ENCODE measurements at regions not wholly inside any gene's neighbourhood (a gene's known extent, or its start where the extent isn't known, plus 50 kb on each side); places are given as distances from the start of the nearest gene placed in this dataset.

- ChIA-PET POLR2A (ENCODE audit: low non-redundant PET) (no interaction called here), CTCF (no interaction called here)
- Histone ChIP-seq H3K4me1 (ENCODE audit: insufficient read depth, low read length, poor library complexity, severe bottlenecking) (no peaks in the 10 kb centered on the region), H3K9me3 (ENCODE audit: low read depth, low read length, poor library complexity, severe bottlenecking) (no peaks in the 10 kb centered on the region), H3K4me3 (ENCODE audit: low read depth, low read length, poor library complexity, severe bottlenecking) (no peak overlapping the region), H3K27me3 (replicated peaks; ENCODE audit: insufficient read depth, low read depth, low read length, poor library complexity) (no peaks in the 10 kb centered on the region), H3K36me3 (ENCODE audit: insufficient read depth, low read length, poor library complexity, severe bottlenecking) (no peaks in the 10 kb centered on the region), H3K27ac (ENCODE audit: low read depth, low read length, poor library complexity, severe bottlenecking) (no peak overlapping the region)
- intact Hi-C loops (cut with micrococcal nuclease; ENCODE audit: unreplicated experiment): no loop called here
- TF ChIP-seq CTCF (conservative IDR thresholded peaks at IDR 0.05; ENCODE audit: low read depth, low read length) (no peak), EZH2 (IDR thresholded peaks at IDR 0.05; ENCODE audit: borderline replicate concordance, low read depth, low read length, poor library complexity, severe bottlenecking) (no peak)
- no TSS peak for BruUV-seq (replicated peaks)
- DNase-seq (ENCODE audit: low spot score): no peak
Observed at GRCh38 chr7:17396692-17397091, 98.2 kb downstream of the AHR start.

- no peak overlapping the region for H3K27ac ChIP-seq (ENCODE audit: low read depth, low read length, poor library complexity, severe bottlenecking)
- peaks cover 3% of the 10 kb centered on the region for H3K4me1 ChIP-seq (ENCODE audit: insufficient read depth, low read length, poor library complexity, severe bottlenecking)
- BruUV-seq (replicated peaks): no TSS peak
- TF ChIP-seq EZH2 (IDR thresholded peaks at IDR 0.05; ENCODE audit: borderline replicate concordance, low read depth, low read length, poor library complexity, severe bottlenecking): no peak
- no peaks in the 10 kb centered on the region for H3K36me3 ChIP-seq (ENCODE audit: insufficient read depth, low read length, poor library complexity, severe bottlenecking)
- DNase-seq (ENCODE audit: low spot score): no peak
- H3K9me3 ChIP-seq (ENCODE audit: low read depth, low read length, poor library complexity, severe bottlenecking): no peaks in the 10 kb centered on the region
- H3K4me3 ChIP-seq (ENCODE audit: low read depth, low read length, poor library complexity, severe bottlenecking): no peak overlapping the region
- no peaks in the 10 kb centered on the region for H3K27me3 ChIP-seq (replicated peaks; ENCODE audit: insufficient read depth, low read depth, low read length, poor library complexity)
- ChIA-PET CTCF (no interaction called here), POLR2A (ENCODE audit: low non-redundant PET) (no interaction called here)
- intact Hi-C loops (cut with micrococcal nuclease; ENCODE audit: unreplicated experiment): no loop called here
Observed at GRCh38 chr7:17401791-17402627, 103.6 kb downstream of the AHR start.

- H3K4me1 ChIP-seq (ENCODE audit: insufficient read depth, low read length, poor library complexity, severe bottlenecking): peaks cover 3% of the 10 kb centered on the region
- no TSS peak for BruUV-seq (replicated peaks)
- CTCF ChIA-PET: no interaction called here
- POLR2A ChIA-PET (ENCODE audit: low non-redundant PET): no interaction called here
- intact Hi-C loops (cut with micrococcal nuclease; ENCODE audit: unreplicated experiment): no loop called here
- no peak overlapping the region for H3K4me3 ChIP-seq (ENCODE audit: low read depth, low read length, poor library complexity, severe bottlenecking)
- no peaks in the 10 kb centered on the region for H3K9me3 ChIP-seq (ENCODE audit: low read depth, low read length, poor library complexity, severe bottlenecking)
- H3K27ac ChIP-seq (ENCODE audit: low read depth, low read length, poor library complexity, severe bottlenecking): no peak overlapping the region
- TF ChIP-seq CTCF (conservative IDR thresholded peaks at IDR 0.05; ENCODE audit: low read depth, low read length) (no peak), EZH2 (IDR thresholded peaks at IDR 0.05; ENCODE audit: borderline replicate concordance, low read depth, low read length, poor library complexity, severe bottlenecking) (no peak)
- no peaks in the 10 kb centered on the region for H3K36me3 ChIP-seq (ENCODE audit: insufficient read depth, low read length, poor library complexity, severe bottlenecking)
- no peaks in the 10 kb centered on the region for H3K27me3 ChIP-seq (replicated peaks; ENCODE audit: insufficient read depth, low read depth, low read length, poor library complexity)
- no peak for DNase-seq (ENCODE audit: low spot score)
Observed at GRCh38 chr7:17402628-17403278, 104.3 kb downstream of the AHR start.
